Kasumi-1 (cell line): ENCODE measurements at regions not wholly inside any gene's neighbourhood (a gene's known extent, or its start where the extent isn't known, plus 50 kb on each side); places are given as distances from the start of the nearest gene placed in this dataset.

Experiments used
- DNase-seq, 2 experiments: peaks; one replicate each; lab custom pipeline; 2025; lab: John Stamatoyannopoulos, UW

- no peak for DNase-seq
Observed at GRCh38 chr2:64769392-64770044, 115.8 kb upstream of the SERTAD2 start.

GRCh38 chr2:64770137-64770780, 116.5 kb upstream of the SERTAD2 start:
- DNase-seq, result no peak

GRCh38 chr2:64770781-64771334, 117.1 kb upstream of the SERTAD2 start:
- DNase-seq, result no peak

- DNase-seq, result no peak
Observed at GRCh38 chr2:64771737-64772136, 118.0 kb upstream of the SERTAD2 start.

GRCh38 chr2:64773461-64774118, 119.9 kb upstream of the SERTAD2 start:
- DNase-seq, result no peak

GRCh38 chr2:64777841-64778240, 124.1 kb upstream of the SERTAD2 start:
- DNase-seq, result no peak

- no peak for DNase-seq
Observed at GRCh38 chr2:64779117-64779690, 125.5 kb upstream of the SERTAD2 start.

- DNase-seq, result no peak
Observed at GRCh38 chr2:64780041-64780440, 126.3 kb upstream of the SERTAD2 start.

GRCh38 chr2:64781711-64782390, 128.1 kb upstream of the SERTAD2 start:
- DNase-seq, result no peak

- DNase-seq, result no peak
Observed at GRCh38 chr2:64784168-64785061, 130.7 kb upstream of the SERTAD2 start.

GRCh38 chr2:64785245-64785644, 131.5 kb upstream of the SERTAD2 start:
- no peak for DNase-seq

GRCh38 chr2:64786343-64787018, 132.8 kb upstream of the SERTAD2 start:
- DNase-seq, result peak; percentile 2 to 11

- DNase-seq, result no peak
Observed at GRCh38 chr2:64787019-64787365, 133.3 kb upstream of the SERTAD2 start.

- DNase-seq, result no peak
Observed at GRCh38 chr2:64787698-64788097, 134.0 kb upstream of the SERTAD2 start.

GRCh38 chr2:64789466-64790320, 136.0 kb upstream of the SERTAD2 start:
- DNase-seq, result no peak

GRCh38 chr2:64792300-64792699, 138.6 kb upstream of the SERTAD2 start:
- no peak for DNase-seq

GRCh38 chr2:64792995-64793639, 139.4 kb upstream of the SERTAD2 start:
- DNase-seq, result no peak

- no peak for DNase-seq
Observed at GRCh38 chr2:64793701-64794100, 140.0 kb upstream of the SERTAD2 start.

- DNase-seq, result no peak
Observed at GRCh38 chr2:64794426-64794995, 140.8 kb upstream of the SERTAD2 start.
